ENCODE measurements at regions not wholly inside any gene's neighbourhood (a gene's known extent, or its start where the extent isn't known, plus 50 kb on each side); places are given as distances from the start of the nearest gene placed in this dataset.
A peak's percentile ranks its signal among the peaks of the same experiment; 100 is the strongest.
"Not testable (repeated sequence)": the region's sequence is repeated elsewhere in the genome, so short reads cannot be mapped to it uniquely, and the experiment has no call there.

GRCh38 chr5:138647261-138647788 is 72.1 kb upstream of the HSPA9 start:
- FAIRE-seq: no peak

- FAIRE-seq: no peak
These were observed 71.5 kb upstream of the HSPA9 start for GRCh38 chr5:138646671-138647070.

GRCh38 chr5:138645778-138646575 is 70.8 kb upstream of the HSPA9 start:
- FAIRE-seq: no peak

GRCh38 chr5:138643040-138643791 is 68.0 kb upstream of the HSPA9 start:
- no peak for FAIRE-seq

- FAIRE-seq: peak; percentile 87
These were observed 66.5 kb upstream of the HSPA9 start for GRCh38 chr5:138641547-138642298.

GRCh38 chr5:138640646-138641254 is 65.5 kb upstream of the HSPA9 start:
- no peak for FAIRE-seq

GRCh38 chr5:138640138-138640537 is 64.9 kb upstream of the HSPA9 start:
- FAIRE-seq: no peak

- no peak for FAIRE-seq
These were observed 64.1 kb upstream of the HSPA9 start for GRCh38 chr5:138639326-138639725.

GRCh38 chr5:138637256-138637655 is 62.1 kb upstream of the HSPA9 start:
- no peak for FAIRE-seq

- FAIRE-seq: no peak
These were observed 61.3 kb upstream of the HSPA9 start for GRCh38 chr5:138636398-138636944.

GRCh38 chr5:138635708-138636107 is 60.5 kb upstream of the HSPA9 start:
- FAIRE-seq: no peak

- no peak for FAIRE-seq
These were observed 60.1 kb upstream of the HSPA9 start for GRCh38 chr5:138635265-138635664.

GRCh38 chr5:138634804-138635203 is 59.6 kb upstream of the HSPA9 start:
- not testable (repeated sequence) for FAIRE-seq

GRCh38 chr5:138632900-138633489 is 57.8 kb upstream of the HSPA9 start:
- peak; percentile 98 for FAIRE-seq

GRCh38 chr5:138631096-138631928 is 56.1 kb upstream of the HSPA9 start:
- FAIRE-seq: no peak

GRCh38 chr5:138629392-138629791 is 54.2 kb upstream of the HSPA9 start:
- no peak for FAIRE-seq

GRCh38 chr5:138626333-138626944 is 51.2 kb upstream of the HSPA9 start:
- FAIRE-seq: no peak

GRCh38 chr5:138625134-138625533 is 49.9 kb upstream of the HSPA9 start:
- FAIRE-seq: no peak
